ENCODE measurements at regions not wholly inside any gene's neighbourhood (a gene's known extent, or its start where the extent isn't known, plus 50 kb on each side); places are given as distances from the start of the nearest gene placed in this dataset.

GRCh38 chr4:18638031-18638430 is 616.5 kb upstream of the LCORL start:
- Histone ChIP-seq H3K4me1 (no peaks in the 10 kb centered on the region), H3K27ac (no peak overlapping the region), H3K27me3 (no peaks in the 10 kb centered on the region), H3K4me3 (no peak overlapping the region), H3K36me3 (no peaks in the 10 kb centered on the region), H3K9me3 (no peaks in the 10 kb centered on the region)
- 56 to 64% methylated on average over 4 of the region's 4 CpGs for WGBS, 2 donors (ENCODE audit: low coverage in 1 of 2)
- DNase-seq, result no peak
- in situ Hi-C loops (cut with MboI; ENCODE audit: low pct_ligation_motif_present in 1 of 4, low pct_unique_long_range_greater_than_20kb in 1 of 4, low sequenced_read_pairs in 3 of 4), result no loop called here
- TF ChIP-seq CTCF (IDR thresholded peaks at IDR 0.05), result no peak
- TF ChIP-seq POLR2A (IDR thresholded peaks at IDR 0.05), result no peak
- no peak for TF ChIP-seq EP300 (IDR thresholded peaks at IDR 0.05; ENCODE audit: low read depth)
- intact Hi-C loops (cut with DNase I; ENCODE audit: low total_unique reads), result no loop called here

DNA sequence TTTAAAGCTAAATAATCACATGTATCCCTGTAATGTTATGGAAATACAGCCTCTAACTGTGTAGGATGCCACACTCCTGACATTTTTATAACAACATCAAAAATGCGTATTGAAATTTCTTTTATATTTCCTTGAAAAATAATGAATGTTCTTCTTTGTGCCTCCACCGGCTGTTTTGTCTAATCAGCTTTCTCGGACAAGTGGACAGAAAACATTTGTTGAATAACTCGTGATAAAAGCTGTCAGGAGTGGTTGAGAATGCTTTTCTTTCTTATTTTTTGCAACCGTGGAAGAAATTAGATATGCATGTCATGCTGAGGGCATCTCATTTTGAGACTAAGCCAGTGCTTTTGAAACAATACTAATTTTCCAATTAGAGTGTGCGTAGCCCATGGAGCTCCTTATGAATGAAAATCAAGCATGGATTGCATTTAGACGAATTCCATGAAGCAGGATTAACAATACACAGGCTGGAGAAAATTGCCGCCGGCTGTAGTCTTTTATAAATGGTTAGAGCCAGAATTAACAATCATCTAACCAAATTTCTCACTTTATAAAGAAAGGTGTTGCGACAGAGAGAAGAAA is 614.5 kb upstream of the LCORL start:
- no peak for TF ChIP-seq POLR2A (IDR thresholded peaks at IDR 0.05)
- no peak for TF ChIP-seq EP300 (IDR thresholded peaks at IDR 0.05; ENCODE audit: low read depth)
- no peak for TF ChIP-seq POLR2AphosphoS5 (IDR thresholded peaks at IDR 0.05)
- TF ChIP-seq CTCF (IDR thresholded peaks at IDR 0.05), result no peak
- Histone ChIP-seq H3K36me3 (no peaks in the 10 kb centered on the region), H3K9me3 (no peaks in the 10 kb centered on the region), H3K27ac (no peak overlapping the region), H3K27me3 (no peaks in the 10 kb centered on the region), H3K4me1 (no peaks in the 10 kb centered on the region), H3K4me3 (no peak overlapping the region)
- DNase-seq, result no peak
- in situ Hi-C loops (cut with MboI; ENCODE audit: low pct_ligation_motif_present in 1 of 4, low pct_unique_long_range_greater_than_20kb in 1 of 4, low sequenced_read_pairs in 3 of 4) (no loop called here), intact Hi-C loops (cut with DNase I; ENCODE audit: low total_unique reads) (no loop called here)
- WGBS, 2 donors (ENCODE audit: low coverage in 1 of 2), result 57 to 78% methylated on average over 10 of the region's 10 CpGs

DNA sequence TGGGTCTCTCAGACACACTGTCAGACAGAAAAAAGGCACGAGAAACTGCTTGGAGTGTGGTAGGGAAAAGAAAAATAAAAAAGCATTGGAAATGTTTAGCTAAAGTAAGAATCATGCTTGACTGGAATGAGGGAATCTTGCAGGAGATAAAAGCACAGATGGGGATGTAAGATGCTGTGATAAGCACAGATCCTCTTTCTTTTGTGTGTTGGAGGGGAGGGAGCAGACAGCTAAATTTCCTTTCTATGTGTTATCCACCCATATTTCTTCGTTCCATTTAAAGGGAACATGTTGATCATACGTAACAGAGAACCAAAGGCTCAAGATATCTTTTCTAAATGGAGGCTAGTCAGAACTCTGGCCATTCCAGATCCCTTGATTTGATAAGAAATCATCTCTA is 614.0 kb upstream of the LCORL start:
- H3K27ac ChIP-seq, result no peak overlapping the region
- TF ChIP-seq EP300 (IDR thresholded peaks at IDR 0.05; ENCODE audit: low read depth) (no peak), CTCF (IDR thresholded peaks at IDR 0.05) (no peak), POLR2AphosphoS5 (IDR thresholded peaks at IDR 0.05) (no peak), POLR2A (IDR thresholded peaks at IDR 0.05) (no peak)
- H3K4me1 ChIP-seq, result no peaks in the 10 kb centered on the region
- no peaks in the 10 kb centered on the region for H3K9me3 ChIP-seq
- intact Hi-C loops (cut with DNase I; ENCODE audit: low total_unique reads), result no loop called here
- no peak for DNase-seq
- no peaks in the 10 kb centered on the region for H3K36me3 ChIP-seq
- no peak overlapping the region for H3K4me3 ChIP-seq
- 21 to 67% methylated on average over 2 to 3 of the region's 3 CpGs for WGBS, 2 donors (ENCODE audit: low coverage in 1 of 2)
- no peaks in the 10 kb centered on the region for H3K27me3 ChIP-seq
- in situ Hi-C loops (cut with MboI; ENCODE audit: low pct_ligation_motif_present in 1 of 4, low pct_unique_long_range_greater_than_20kb in 1 of 4, low sequenced_read_pairs in 3 of 4), result no loop called here

GRCh38 chr4:18631586-18631985 is 610.0 kb upstream of the LCORL start:
- H3K4me3 ChIP-seq, result no peak overlapping the region
- intact Hi-C loops (cut with DNase I; ENCODE audit: low total_unique reads), result no loop called here
- no peak overlapping the region for H3K27ac ChIP-seq
- no peak for TF ChIP-seq EP300 (IDR thresholded peaks at IDR 0.05; ENCODE audit: low read depth)
- no peak for TF ChIP-seq CTCF (IDR thresholded peaks at IDR 0.05)
- no peak for TF ChIP-seq POLR2A (IDR thresholded peaks at IDR 0.05)
- TF ChIP-seq POLR2AphosphoS5 (IDR thresholded peaks at IDR 0.05), result no peak
- H3K9me3 ChIP-seq, result no peaks in the 10 kb centered on the region
- H3K27me3 ChIP-seq, result no peaks in the 10 kb centered on the region
- no peaks in the 10 kb centered on the region for H3K36me3 ChIP-seq
- DNase-seq, result no peak
- H3K4me1 ChIP-seq, result no peaks in the 10 kb centered on the region
- in situ Hi-C loops (cut with MboI; ENCODE audit: low pct_ligation_motif_present in 1 of 4, low pct_unique_long_range_greater_than_20kb in 1 of 4, low sequenced_read_pairs in 3 of 4), result no loop called here

Data from transverse colon (tissue), 4 donors.